Mesendoderm (in vitro differentiated cells): ENCODE measurements at regions not wholly inside any gene's neighbourhood (a gene's known extent, or its start where the extent isn't known, plus 50 kb on each side); places are given as distances from the start of the nearest gene placed in this dataset.

ENCODE experiments used
- DNase-seq: peaks from one replicate; pipeline ENCODE4 v3.0.0; 2013
- H2AK5ac ChIP-seq: 2 replicates; pipeline ENCODE4 v1.6.1; 2013; ENCODE audit warnings: low read length, inconsistent platforms
- H2BK120ac ChIP-seq: 2 replicates; pipeline ENCODE4 v1.6.1; 2013; ENCODE audit warnings: low read depth, mild to moderate bottlenecking, low read length, moderate library complexity, mixed read lengths
- H2BK15ac ChIP-seq: replicated peaks from 2 replicates; pipeline ENCODE4 v1.6.1; 2013; ENCODE audit warnings: low read depth, mild to moderate bottlenecking, moderate library complexity
- H2BK5ac ChIP-seq: 2 replicates; pipeline ENCODE4 v1.6.1; 2013; ENCODE audit warnings: low read length, inconsistent platforms
- H3K18ac ChIP-seq: 2 replicates; pipeline ENCODE4 v1.6.1; 2013; ENCODE audit warnings: mild to moderate bottlenecking, low read length, mixed read lengths
- H3K23ac ChIP-seq: one replicate; pipeline ENCODE4 v1.6.1; 2013; ENCODE audit warnings: low read length
- H3K27ac ChIP-seq: 2 replicates; pipeline ENCODE4 v1.5.1; 2013; ENCODE audit warnings: low read depth, mild to moderate bottlenecking, inconsistent platforms, low read length, moderate library complexity
- H3K27me3 ChIP-seq: 2 replicates; pipeline ENCODE4 v1.6.1; 2013; ENCODE audit warnings: low read length, control low read depth, mild to moderate bottlenecking, inconsistent platforms; ENCODE audit not compliant: insufficient read depth, poor library complexity
- H3K36me3 ChIP-seq: 2 replicates; pipeline ENCODE4 v1.6.1; 2013; ENCODE audit warnings: low read length, inconsistent platforms; ENCODE audit not compliant: control insufficient read depth, insufficient read depth
- H3K4ac ChIP-seq: one replicate; pipeline ENCODE4 v1.6.1; 2013; ENCODE audit warnings: low read depth, mild to moderate bottlenecking, low read length, moderate library complexity
- H3K4me1 ChIP-seq: 2 replicates; pipeline ENCODE4 v1.6.1; 2013; ENCODE audit warnings: low read depth, low read length, inconsistent platforms; ENCODE audit not compliant: control insufficient read depth
- H3K4me2 ChIP-seq: 2 replicates; pipeline ENCODE4 v1.6.1; 2013; ENCODE audit warnings: low read length
- H3K4me3 ChIP-seq: 2 replicates; pipeline ENCODE4 v1.5.1; 2013; ENCODE audit warnings: mild to moderate bottlenecking, low read length
- H3K56ac ChIP-seq: one replicate; pipeline ENCODE4 v1.6.1; 2013; ENCODE audit warnings: low read length
- H3K79me1 ChIP-seq: 2 replicates; pipeline ENCODE4 v1.6.1; 2013; ENCODE audit warnings: low read length, inconsistent platforms
- H3K79me2 ChIP-seq: 2 replicates; pipeline ENCODE4 v1.6.1; 2013; ENCODE audit warnings: mild to moderate bottlenecking, low read length; ENCODE audit not compliant: control insufficient read depth, insufficient read depth
- H3K9ac ChIP-seq: 2 replicates; pipeline ENCODE4 v1.6.1; 2013; ENCODE audit warnings: low read length, inconsistent platforms
- H4K5ac ChIP-seq: one replicate; pipeline ENCODE4 v1.6.1; 2013; ENCODE audit warnings: low read length
- H4K8ac ChIP-seq: one replicate; pipeline ENCODE4 v1.6.1; 2013; ENCODE audit warnings: low read depth, mild to moderate bottlenecking, control low read depth, low read length, moderate library complexity
- WGBS: extraction: QIAGEN DNeasy Blood & Tissue Kit; methylation state at CpG from one replicate; pipeline ENCODE4 v1.1.7; 2013; ENCODE audit warnings: low lambda C conversion rate, missing lambda C conversion rate; ENCODE audit not compliant: insufficient coverage; ENCODE audit errors: extremely low coverage; 5-methylcytosine and 5-hydroxymethylcytosine counted together

GRCh38 chr2:106012591-106013347 lies 181.3 kb downstream of the UXS1 start:
- Histone ChIP-seq H3K56ac (no peak overlapping the region), H3K9ac (no peak overlapping the region), H3K79me1 (no peaks in the 10 kb centered on the region), H3K27ac (no peak overlapping the region), H3K79me2 (no peaks in the 10 kb centered on the region), H3K27me3 (no peaks in the 10 kb centered on the region), H3K4me2 (no peak overlapping the region), H2AK5ac (no peak overlapping the region), H4K8ac (no peak overlapping the region), H3K18ac (no peak overlapping the region), H3K23ac (no peak overlapping the region), H3K4ac (no peak overlapping the region), H2BK5ac (no peak overlapping the region), H3K4me1 (peaks cover 7% of the 10 kb centered on the region), H3K36me3 (no peaks in the 10 kb centered on the region), H3K4me3 (no peak overlapping the region), H2BK120ac (no peak overlapping the region), H2BK15ac (no peak overlapping the region), H4K5ac (no peak overlapping the region)
- DNase-seq, result peak; percentile 10
- WGBS, result no CpG with 5 or more reads among the region's 3 CpGs

- Histone ChIP-seq H2AK5ac (no peak overlapping the region), H3K27ac (no peak overlapping the region), H3K4me3 (no peak overlapping the region), H3K18ac (no peak overlapping the region), H2BK15ac (no peak overlapping the region), H4K5ac (no peak overlapping the region), H4K8ac (no peak overlapping the region), H3K27me3 (no peaks in the 10 kb centered on the region), H2BK120ac (no peak overlapping the region), H2BK5ac (no peak overlapping the region), H3K79me1 (no peaks in the 10 kb centered on the region), H3K36me3 (no peaks in the 10 kb centered on the region), H3K23ac (no peak overlapping the region), H3K79me2 (no peaks in the 10 kb centered on the region), H3K56ac (no peak overlapping the region), H3K4ac (no peak overlapping the region), H3K9ac (no peak overlapping the region), H3K4me1 (peaks cover 7% of the 10 kb centered on the region), H3K4me2 (no peak overlapping the region)
- no CpG with 5 or more reads among the region's 4 CpGs for WGBS
- DNase-seq, result peak; percentile 46
These were observed 182.0 kb downstream of the UXS1 start for GRCh38 chr2:106012001-106012590.

GRCh38 chr2:106011380-106011779 lies 182.7 kb downstream of the UXS1 start:
- no peaks in the 10 kb centered on the region for H3K36me3 ChIP-seq
- no peak overlapping the region for H2BK120ac ChIP-seq
- no peak overlapping the region for H2AK5ac ChIP-seq
- no peak overlapping the region for H3K4ac ChIP-seq
- no peak overlapping the region for H3K23ac ChIP-seq
- peaks cover 6% of the 10 kb centered on the region for H3K4me1 ChIP-seq
- H3K4me2 ChIP-seq, result no peak overlapping the region
- H4K5ac ChIP-seq, result no peak overlapping the region
- H2BK5ac ChIP-seq, result no peak overlapping the region
- H3K56ac ChIP-seq, result no peak overlapping the region
- H4K8ac ChIP-seq, result no peak overlapping the region
- H3K79me1 ChIP-seq, result no peaks in the 10 kb centered on the region
- H3K27ac ChIP-seq, result no peak overlapping the region
- H3K4me3 ChIP-seq, result no peak overlapping the region
- WGBS, result no CpG with 5 or more reads among the region's 2 CpGs
- DNase-seq, result no peak
- H3K9ac ChIP-seq, result no peak overlapping the region
- H2BK15ac ChIP-seq, result no peak overlapping the region
- H3K27me3 ChIP-seq, result no peaks in the 10 kb centered on the region
- no peak overlapping the region for H3K18ac ChIP-seq
- no peaks in the 10 kb centered on the region for H3K79me2 ChIP-seq

GRCh38 chr2:106010818-106011355 lies 183.2 kb downstream of the UXS1 start:
- H3K9ac ChIP-seq, result no peak overlapping the region
- no peaks in the 10 kb centered on the region for H3K79me1 ChIP-seq
- DNase-seq, result no peak
- H3K56ac ChIP-seq, result no peak overlapping the region
- H3K79me2 ChIP-seq, result no peaks in the 10 kb centered on the region
- no peak overlapping the region for H3K18ac ChIP-seq
- H3K27me3 ChIP-seq, result no peaks in the 10 kb centered on the region
- H3K23ac ChIP-seq, result no peak overlapping the region
- no peak overlapping the region for H3K4me3 ChIP-seq
- no peak overlapping the region for H2BK120ac ChIP-seq
- WGBS, result no CpG with 5 or more reads among the region's 6 CpGs
- H4K8ac ChIP-seq, result no peak overlapping the region
- H4K5ac ChIP-seq, result no peak overlapping the region
- peaks cover 2% of the 10 kb centered on the region for H3K4me1 ChIP-seq
- H2AK5ac ChIP-seq, result no peak overlapping the region
- no peak overlapping the region for H2BK15ac ChIP-seq
- H3K27ac ChIP-seq, result no peak overlapping the region
- H3K4ac ChIP-seq, result no peak overlapping the region
- H3K4me2 ChIP-seq, result no peak overlapping the region
- H2BK5ac ChIP-seq, result no peak overlapping the region
- no peaks in the 10 kb centered on the region for H3K36me3 ChIP-seq

GRCh38 chr2:106009096-106009495 lies 185.0 kb downstream of the UXS1 start:
- Histone ChIP-seq H2BK15ac (no peak overlapping the region), H3K79me2 (no peaks in the 10 kb centered on the region), H4K5ac (no peak overlapping the region), H3K56ac (no peak overlapping the region), H2AK5ac (no peak overlapping the region), H3K4me2 (no peak overlapping the region), H3K4me1 (peaks cover 2% of the 10 kb centered on the region), H2BK120ac (no peak overlapping the region), H3K27me3 (no peaks in the 10 kb centered on the region), H3K79me1 (no peaks in the 10 kb centered on the region), H3K18ac (no peak overlapping the region), H3K36me3 (no peaks in the 10 kb centered on the region), H3K9ac (no peak overlapping the region), H3K23ac (no peak overlapping the region), H3K27ac (no peak overlapping the region), H2BK5ac (no peak overlapping the region), H4K8ac (no peak overlapping the region), H3K4ac (no peak overlapping the region), H3K4me3 (no peak overlapping the region)
- WGBS, result no CpG with 5 or more reads among the region's 1 CpG
- DNase-seq, result no peak
